ACHN (cell line): ENCODE measurements at regions not wholly inside any gene's neighbourhood (a gene's known extent, or its start where the extent isn't known, plus 50 kb on each side); places are given as distances from the start of the nearest gene placed in this dataset.

Source experiments
- DNase-seq: peaks from one replicate; pipeline ENCODE4 v3.0.0-alpha.2; 2015
- in situ Hi-C: cut with HindIII; loops from 2 replicates; pipeline ENCODE4 v1.10.0; 2017; ENCODE audit warnings: low sequenced_read_pairs, low pct_ligation_motif_present, low pct_unique_long_range_greater_than_20kb

- in situ Hi-C loops: no loop called here
- DNase-seq: no peak
These were observed 347.6 kb upstream of the RARB start for GRCh38 chr3:25080461-25080860.

GRCh38 chr3:25084016-25084415, 344.0 kb upstream of the RARB start:
- in situ Hi-C loops: no loop called here
- DNase-seq: no peak

DNA sequence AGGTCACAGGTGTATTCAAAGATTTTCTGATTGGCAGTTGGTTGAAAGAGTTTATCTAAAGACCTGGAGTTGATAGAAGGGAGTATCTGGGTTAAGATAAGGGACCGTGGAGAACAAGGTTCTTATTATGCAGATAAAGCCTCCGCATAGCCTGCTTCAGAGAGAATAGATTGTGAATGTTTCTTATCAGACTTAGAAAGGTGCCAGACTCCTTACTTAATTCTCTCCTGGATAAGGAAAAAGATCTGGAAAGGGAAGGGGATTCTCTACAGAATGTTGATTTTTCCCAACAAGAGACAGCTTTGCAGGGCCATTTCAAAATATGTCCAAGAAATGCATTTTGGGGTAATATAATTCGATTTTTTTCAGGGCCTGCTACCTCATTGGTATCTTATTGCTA, 341.3 kb upstream of the RARB start:
- DNase-seq: no peak
- in situ Hi-C loops: no loop called here

DNA sequence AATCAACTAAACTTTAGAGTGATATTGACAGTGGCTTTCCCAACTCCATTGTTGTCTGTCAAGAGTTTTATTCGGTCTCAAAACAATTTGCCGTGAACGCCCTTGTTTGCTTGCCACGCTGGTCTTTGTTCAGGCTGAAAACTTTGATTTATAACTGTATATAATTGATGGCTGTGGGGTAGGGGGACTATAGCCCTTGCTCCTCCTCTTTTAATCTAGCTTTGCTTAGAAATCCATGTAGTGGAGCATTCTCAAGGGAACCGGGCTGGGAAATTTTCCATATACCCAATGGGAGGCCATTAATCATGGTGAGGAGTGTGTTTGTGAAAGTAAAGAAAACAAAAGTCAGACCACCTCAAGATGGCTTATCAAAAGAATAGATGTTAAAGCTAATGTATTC, 339.8 kb upstream of the RARB start:
- in situ Hi-C loops: no loop called here
- DNase-seq: no peak

- no peak for DNase-seq
- in situ Hi-C loops: no loop called here
These were observed 337.2 kb upstream of the RARB start for GRCh38 chr3:25090698-25091453.

DNA sequence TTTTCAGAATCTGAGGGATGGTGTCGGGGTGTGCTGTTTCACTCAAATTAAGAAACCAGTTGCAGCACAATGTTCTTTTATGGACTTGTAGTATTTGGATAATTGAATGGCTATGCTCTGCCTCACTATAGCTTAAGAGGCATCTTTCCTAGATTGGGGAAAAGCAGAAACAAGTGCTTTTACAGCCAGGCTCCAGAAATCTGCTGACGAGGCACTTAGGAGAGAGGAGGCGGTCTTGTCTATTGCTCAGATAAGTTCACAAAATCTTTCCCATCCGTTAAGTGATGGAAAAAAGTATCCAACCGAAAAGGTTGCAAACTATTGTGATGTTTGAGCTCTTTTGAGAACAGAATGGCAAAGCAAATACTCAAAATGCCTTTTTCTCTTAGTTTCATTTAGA, 336.1 kb upstream of the RARB start:
- in situ Hi-C loops: no loop called here
- no peak for DNase-seq

DNA sequence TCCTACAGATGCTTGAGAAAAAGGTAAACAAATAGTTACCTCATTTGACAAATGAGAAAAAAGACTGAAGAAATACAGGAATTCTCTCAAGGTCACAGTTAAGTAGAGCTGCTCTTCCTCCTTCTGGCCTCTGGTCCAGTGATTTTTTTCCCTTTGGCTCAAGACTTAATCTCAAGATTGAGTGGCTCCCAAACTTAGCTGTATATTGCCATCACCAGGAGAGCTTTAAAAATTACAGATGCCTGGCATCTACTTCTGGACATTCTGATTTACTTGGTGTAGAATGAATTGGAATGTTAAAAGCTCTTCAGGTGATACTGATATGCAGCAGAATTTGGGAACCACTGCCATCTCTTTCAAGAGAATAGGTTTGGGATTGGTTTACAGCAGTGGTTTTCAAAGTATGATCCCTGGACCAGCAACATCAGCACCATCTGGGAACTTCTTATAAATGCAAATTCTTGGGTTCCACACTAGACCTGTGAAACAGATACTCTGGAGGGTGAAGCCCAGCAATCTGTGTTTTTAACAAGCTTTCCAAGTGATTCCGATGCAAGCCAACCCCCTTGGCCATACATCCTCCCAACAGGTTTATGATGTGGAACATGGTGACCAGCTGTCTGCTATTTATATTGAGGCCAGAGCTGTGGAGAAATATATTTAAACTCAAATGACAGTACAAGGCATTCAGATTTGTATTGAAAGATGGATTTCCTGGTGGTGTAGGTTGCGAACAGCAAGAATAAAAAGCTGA, 333.0 kb upstream of the RARB start:
- no peak for DNase-seq
- in situ Hi-C loops: no loop called here

DNA sequence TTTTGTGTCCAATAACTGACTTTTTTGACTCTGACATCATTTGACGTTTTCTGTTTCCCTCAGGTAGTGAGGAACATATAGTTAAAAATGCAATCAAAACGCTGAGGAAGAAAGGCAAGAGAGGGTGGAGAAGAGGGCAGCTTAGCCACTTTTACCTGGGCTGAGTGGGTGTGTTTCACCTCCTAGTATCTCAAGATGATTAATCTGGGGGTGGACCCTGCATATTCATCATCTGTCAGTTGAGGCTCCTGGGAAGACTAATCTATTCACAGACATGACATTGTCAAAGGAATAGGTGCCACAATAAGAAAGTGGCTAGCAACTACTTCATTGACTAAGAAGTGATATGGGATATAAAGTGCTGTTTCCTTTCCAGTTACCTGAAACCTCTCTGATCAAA, 331.5 kb upstream of the RARB start:
- DNase-seq: no peak
- in situ Hi-C loops: no loop called here

GRCh38 chr3:25097023-25097422, 331.0 kb upstream of the RARB start:
- DNase-seq: no peak
- in situ Hi-C loops: no loop called here

- in situ Hi-C loops: no loop called here
These were observed 328.4 kb upstream of the RARB start for GRCh38 chr3:25099666-25100065.

GRCh38 chr3:25103391-25103790, 324.7 kb upstream of the RARB start:
- in situ Hi-C loops: no loop called here
- DNase-seq: no peak

More at GRCh38 chr3:25099666-25100065, 328.4 kb upstream of the RARB start:
- no peak for DNase-seq

DNA sequence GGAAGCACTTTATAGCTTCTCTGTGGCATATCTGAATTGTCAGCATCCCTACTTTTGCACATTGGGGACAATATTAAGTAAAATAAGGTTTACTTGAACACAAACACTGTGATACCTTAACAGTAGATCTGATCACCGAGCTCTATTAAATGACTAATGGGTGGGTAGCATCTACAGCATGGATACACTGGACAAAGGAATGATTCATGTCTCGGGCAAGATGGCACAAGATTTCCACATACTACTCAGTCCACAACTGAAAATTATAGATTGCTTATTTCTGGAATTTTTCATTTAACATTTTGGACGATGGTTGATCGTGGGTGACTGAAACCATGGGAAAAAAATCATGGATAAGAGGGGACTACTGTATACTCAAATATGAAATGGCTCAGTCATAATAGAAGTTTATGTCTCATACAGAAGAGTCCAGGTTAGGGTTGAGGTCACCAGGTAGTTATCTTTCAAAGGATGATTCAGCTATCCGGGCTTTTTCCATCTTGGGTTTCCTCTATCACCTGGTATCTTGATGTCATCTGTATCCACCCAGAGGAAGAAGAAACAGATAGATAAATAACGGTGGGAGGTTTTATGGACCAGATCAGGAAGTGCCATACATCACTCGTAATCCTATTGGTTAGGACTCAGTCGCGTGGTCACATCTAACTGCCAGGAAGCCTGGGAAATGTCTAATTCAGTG, 320.0 kb upstream of the RARB start:
- in situ Hi-C loops: no loop called here
- DNase-seq: no peak

- in situ Hi-C loops: no loop called here
- DNase-seq: no peak
These were observed 317.4 kb upstream of the RARB start for GRCh38 chr3:25110642-25111041.

DNA sequence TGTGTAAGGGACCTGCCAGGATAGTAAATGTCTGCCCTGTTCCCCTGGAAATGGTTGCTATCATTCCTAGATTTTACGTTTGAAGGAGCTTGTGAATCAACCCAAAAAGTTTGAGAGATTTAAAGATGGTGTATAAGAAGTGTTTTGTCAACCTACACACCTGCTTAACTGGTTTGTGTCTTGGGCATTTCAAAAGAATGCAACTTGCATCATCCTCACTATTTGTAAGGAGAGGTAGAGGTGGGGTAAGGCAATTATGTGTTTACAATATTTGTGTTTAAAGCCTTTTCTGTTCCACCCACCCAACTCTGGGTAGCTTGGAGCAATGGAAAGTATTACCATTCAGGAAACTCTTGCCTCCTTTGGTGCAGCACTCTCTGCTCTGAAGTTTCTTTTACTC, 314.2 kb upstream of the RARB start:
- in situ Hi-C loops: no loop called here
- no peak for DNase-seq

GRCh38 chr3:25114532-25114931, 313.5 kb upstream of the RARB start:
- in situ Hi-C loops: no loop called here
- DNase-seq: no peak

GRCh38 chr3:25117005-25117593, 311.0 kb upstream of the RARB start:
- DNase-seq: no peak

GRCh38 chr3:25119682-25120081, 308.4 kb upstream of the RARB start:
- in situ Hi-C loops: no loop called here
- no peak for DNase-seq

More at GRCh38 chr3:25117005-25117593, 311.0 kb upstream of the RARB start:
- in situ Hi-C loops: no loop called here

DNA sequence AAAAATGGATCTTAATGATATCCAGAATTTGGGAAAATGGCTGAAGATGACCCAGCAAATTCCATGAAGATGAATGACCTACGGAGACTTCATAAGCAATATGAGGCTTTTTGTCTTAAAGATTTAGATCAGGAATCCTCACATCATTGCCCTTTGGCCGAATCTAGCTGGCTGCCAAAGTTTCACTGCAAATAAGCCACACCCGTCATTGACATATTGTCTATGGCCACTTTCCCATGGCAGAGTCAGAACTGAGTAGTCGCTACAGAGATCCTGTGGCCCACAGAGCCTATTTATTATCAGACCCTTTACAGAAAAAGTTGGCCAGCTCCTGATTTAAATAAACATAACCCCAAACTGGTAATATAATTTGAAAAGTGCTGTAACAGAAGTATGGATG, 307.4 kb upstream of the RARB start:
- in situ Hi-C loops: no loop called here
- no peak for DNase-seq

DNA sequence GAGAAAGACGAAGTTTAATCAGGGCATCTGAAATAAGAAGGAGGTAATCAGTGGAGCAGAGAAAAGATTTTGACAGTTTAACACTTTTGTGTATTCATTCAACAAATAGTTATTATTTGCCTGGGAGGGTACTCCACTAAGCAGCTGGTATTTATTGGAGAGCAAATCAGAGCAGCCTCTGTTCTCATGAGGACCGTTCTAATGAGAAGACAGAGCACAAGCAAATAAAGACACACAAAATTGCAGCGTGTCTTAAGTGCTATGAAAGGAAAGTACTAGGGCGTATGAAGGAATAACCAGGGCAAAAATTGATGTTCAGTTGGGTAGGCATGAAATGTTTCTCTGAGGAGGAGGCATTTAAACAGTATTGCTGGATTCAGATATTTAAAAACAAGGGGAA, 302.9 kb upstream of the RARB start:
- in situ Hi-C loops: no loop called here

More for the DNA sequence above, 302.9 kb upstream of the RARB start:
- no peak for DNase-seq
